ENCODE measurements at regions not wholly inside any gene's neighbourhood (a gene's known extent, or its start where the extent isn't known, plus 50 kb on each side); places are given as distances from the start of the nearest gene placed in this dataset.
"Not testable (repeated sequence)": the region's sequence is repeated elsewhere in the genome, so short reads cannot be mapped to it uniquely, and the experiment has no call there.

DNA sequence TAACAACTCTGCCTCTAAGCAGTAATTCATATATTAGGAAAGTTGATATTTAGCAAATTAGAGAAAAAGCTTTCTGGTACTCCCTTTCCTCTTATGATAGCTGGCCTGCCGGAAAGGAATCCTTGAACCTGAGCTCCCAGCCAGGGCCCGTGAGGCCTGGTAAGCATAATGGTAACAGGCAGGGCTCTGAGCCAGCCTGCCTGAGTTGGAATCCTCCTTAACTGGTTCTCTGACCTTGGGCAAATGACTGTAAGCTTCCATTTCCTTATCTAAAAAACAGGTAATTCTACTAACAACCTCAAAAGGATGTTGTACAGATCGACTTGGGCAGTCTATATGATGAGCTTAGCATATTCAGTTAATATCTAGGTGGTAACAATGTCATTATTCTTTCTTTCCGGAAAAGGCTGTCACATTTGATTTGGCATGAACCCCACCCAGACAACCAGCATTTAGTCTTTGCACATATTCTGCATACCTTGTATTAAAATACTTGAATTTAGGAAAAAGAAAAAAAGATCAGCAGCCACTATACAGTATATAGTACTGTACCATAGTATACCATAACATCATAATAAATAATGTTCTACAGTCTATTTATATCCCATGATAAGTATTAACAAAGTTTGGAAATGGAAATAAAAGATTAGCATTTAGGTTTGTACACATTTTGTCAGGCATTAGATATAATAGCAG, 55.7 kb upstream of the MAP3K1 start:
- intact Hi-C loops (cut with DNase I) = no loop called here
- no peaks in the 10 kb centered on the region for H3K27me3 ChIP-seq
- DNase-seq (peak in 1 of 2 donors; percentile 11), ATAC-seq (peak in 3 of 8 donors; percentile 53 to 62 (median 57))
- 50 to 52% methylated on average over 4 of the region's 4 CpGs for WGBS, 2 donors
- H3K4me1 ChIP-seq = peaks cover 0 to 50% (median 36%) of the 10 kb centered on the region in 9 donors
- peak overlapping the region in 2 of 10 donors; percentile 2 to 17 for H3K27ac ChIP-seq
- TF ChIP-seq, protein P1, sequence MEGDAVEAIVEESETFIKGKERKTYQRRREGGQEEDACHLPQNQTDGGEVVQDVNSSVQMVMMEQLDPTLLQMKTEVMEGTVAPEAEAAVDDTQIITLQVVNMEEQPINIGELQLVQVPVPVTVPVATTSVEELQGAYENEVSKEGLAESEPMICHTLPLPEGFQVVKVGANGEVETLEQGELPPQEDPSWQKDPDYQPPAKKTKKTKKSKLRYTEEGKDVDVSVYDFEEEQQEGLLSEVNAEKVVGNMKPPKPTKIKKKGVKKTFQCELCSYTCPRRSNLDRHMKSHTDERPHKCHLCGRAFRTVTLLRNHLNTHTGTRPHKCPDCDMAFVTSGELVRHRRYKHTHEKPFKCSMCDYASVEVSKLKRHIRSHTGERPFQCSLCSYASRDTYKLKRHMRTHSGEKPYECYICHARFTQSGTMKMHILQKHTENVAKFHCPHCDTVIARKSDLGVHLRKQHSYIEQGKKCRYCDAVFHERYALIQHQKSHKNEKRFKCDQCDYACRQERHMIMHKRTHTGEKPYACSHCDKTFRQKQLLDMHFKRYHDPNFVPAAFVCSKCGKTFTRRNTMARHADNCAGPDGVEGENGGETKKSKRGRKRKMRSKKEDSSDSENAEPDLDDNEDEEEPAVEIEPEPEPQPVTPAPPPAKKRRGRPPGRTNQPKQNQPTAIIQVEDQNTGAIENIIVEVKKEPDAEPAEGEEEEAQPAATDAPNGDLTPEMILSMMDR (IDR thresholded peaks at IDR 0.05) = no peak
- H3K4me3 ChIP-seq = no peak overlapping the region
- H3K36me3 ChIP-seq = no peaks in the 10 kb centered on the region
- H3K9me3 ChIP-seq = no peaks in the 10 kb centered on the region

DNA sequence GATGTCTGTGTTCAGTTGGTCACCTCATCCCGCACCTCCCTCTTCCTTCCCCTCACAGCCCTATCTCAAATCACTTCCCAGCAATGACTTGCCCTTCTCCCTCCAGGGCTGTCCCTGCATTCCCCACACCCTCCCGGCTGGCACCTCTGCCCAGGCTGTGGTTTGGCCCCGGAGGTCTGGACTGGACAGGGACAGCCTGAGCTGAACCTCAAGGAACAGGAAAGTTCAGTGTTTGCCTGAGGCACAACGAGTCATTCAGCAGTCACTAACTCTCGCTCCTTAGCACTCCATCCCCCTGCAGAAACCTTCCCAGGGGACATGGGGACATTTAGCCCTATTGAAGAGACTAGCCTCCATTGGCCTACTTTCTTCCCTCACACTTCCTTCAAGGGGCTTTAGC, 58.3 kb upstream of the MAP3K1 start:
- TF ChIP-seq, protein P1 (IDR thresholded peaks at IDR 0.05) = no peak
- Histone ChIP-seq H3K9me3 (peaks cover 0 to 8% (median 0%) of the 10 kb centered on the region in 11 donors), H3K27me3 (no peaks in the 10 kb centered on the region), H3K36me3 (no peaks in the 10 kb centered on the region), H3K4me3 (no peak overlapping the region), H3K4me1 (peaks cover 0 to 30% (median 25%) of the 10 kb centered on the region in 9 donors), H3K27ac (no peak overlapping the region)
- DNase-seq = no peak
- no peak for ATAC-seq
- intact Hi-C loops (cut with DNase I) = no loop called here
- WGBS, 2 donors = 81 to 82% methylated on average over 5 of the region's 5 CpGs

DNA sequence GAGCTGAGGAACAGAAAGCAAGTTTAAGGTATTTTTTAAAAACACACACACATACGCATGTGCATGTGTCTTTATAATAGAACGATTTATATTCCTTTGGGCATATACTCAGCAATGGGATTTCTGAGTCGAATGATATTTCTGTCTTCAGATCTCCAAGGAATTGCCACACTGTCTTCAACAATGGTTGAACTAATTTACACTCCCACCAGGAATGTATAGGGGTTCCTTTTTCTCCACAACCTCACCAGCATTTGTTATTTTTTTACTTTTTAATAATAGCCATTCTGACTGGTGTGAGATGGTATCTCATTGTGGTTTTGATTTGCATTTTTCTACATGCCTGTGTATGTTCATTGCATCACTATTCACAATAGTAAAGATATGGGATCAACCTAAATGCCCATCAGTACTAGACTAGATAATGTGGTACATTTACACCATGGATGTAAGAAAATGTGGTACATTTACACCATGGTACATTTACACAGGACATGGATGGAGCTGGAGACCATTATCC, 60.3 kb upstream of the MAP3K1 start:
- no peaks in the 10 kb centered on the region for H3K27me3 ChIP-seq
- peaks cover 0 to 10% (median 8%) of the 10 kb centered on the region in 9 donors for H3K4me1 ChIP-seq
- ATAC-seq (no peak), DNase-seq (no peak)
- TF ChIP-seq, protein P1 (IDR thresholded peaks at IDR 0.05) = no peak
- H3K9me3 ChIP-seq = peaks cover 0 to 10% (median 0%) of the 10 kb centered on the region in 11 donors
- H3K36me3 ChIP-seq = no peaks in the 10 kb centered on the region
- H3K4me3 ChIP-seq = no peak overlapping the region
- 83% methylated on average over 3 of the region's 3 CpGs for WGBS, 2 donors
- intact Hi-C loops (cut with DNase I) = no loop called here
- H3K27ac ChIP-seq = no peak overlapping the region

DNA sequence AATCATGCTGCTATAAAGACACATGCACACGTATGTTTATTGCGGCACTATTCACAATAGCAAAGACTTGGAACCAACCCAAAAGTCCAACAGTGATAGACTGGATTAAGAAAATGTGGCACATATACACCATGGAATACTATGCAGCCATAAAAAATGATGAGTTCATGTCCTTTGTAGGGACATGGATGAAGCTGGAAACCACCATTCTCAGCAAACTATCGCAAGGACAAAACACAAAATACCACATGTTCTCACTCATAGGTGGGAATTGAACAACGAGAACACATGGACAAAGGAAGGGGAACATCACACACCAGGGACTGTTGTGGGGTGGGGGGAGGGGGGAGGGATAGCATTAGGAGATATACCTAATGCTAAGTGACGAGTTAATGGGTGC, 61.8 kb upstream of the MAP3K1 start:
- H3K27me3 ChIP-seq; H3K4me1 ChIP-seq; ATAC-seq; H3K27ac ChIP-seq; H3K9me3 ChIP-seq; DNase-seq; intact Hi-C loops (cut with DNase I); H3K36me3 ChIP-seq; H3K4me3 ChIP-seq: not testable (repeated sequence)
- WGBS, 2 donors = 87 to 95% methylated on average over 5 of the region's 5 CpGs

All from heart right ventricle (tissue), 16 donors.